GM12878 (cell line): ENCODE measurements at regions not wholly inside any gene's neighbourhood (a gene's known extent, or its start where the extent isn't known, plus 50 kb on each side); places are given as distances from the start of the nearest gene placed in this dataset.

Experiments
- ATAC-seq: fragments of 200-7000 bp; cut with Tn5 transposase; 3 replicates; pipeline ENCODE4 v1.9.1; 2020; ENCODE audit warnings: mild to moderate bottlenecking, moderate library complexity
- BruUV-seq: library from RNA; stranded (reverse); fragments of 400-500 nt; replicated peaks from 2 replicates; lab custom pipeline; 2021; lab: Mats Ljungman, UMichigan
- CTCF ChIA-PET: fragments of 300-600 bp; sonication (Branson Sonifier 250); formaldehyde crosslinking; extraction: SDS; loops from one replicate; lab custom pipeline; 2021; ENCODE audit warnings: inconsistent platforms; lab: Yijun Ruan, JAX
- POLR2A ChIA-PET: fragments of 350-600 bp; formaldehyde crosslinking; extraction: SDS; loops from one replicate; lab custom pipeline; 2021; ENCODE audit warnings: inconsistent platforms; lab: Charles Lee
- RAD21 ChIA-PET: fragments of 300-600 bp; sonication (Branson Sonifier 250); formaldehyde crosslinking; loops from one replicate; lab custom pipeline; 2023; ENCODE audit warnings: antibody characterized with exemption; ENCODE audit not compliant: unreplicated experiment; lab: Charles Lee
- SMC1A ChIA-PET: fragments of 300-600 bp; sonication (Branson Sonifier 250); formaldehyde crosslinking; loops from one replicate; lab custom pipeline; 2023; ENCODE audit not compliant: unreplicated experiment, uncharacterized antibody; lab: Charles Lee
- DNase-seq: peaks from one replicate; pipeline ENCODE4 v3.0.0-alpha.2; 2011; ENCODE audit warnings: low read depth, low spot score
- FAIRE-seq: peaks from 3 replicates; lab custom pipeline; 2011; peaks lifted over from hg19 to GRCh38; lab: Jason Lieb, UNC
- H2AFZ ChIP-seq: 2 replicates; pipeline ENCODE4 v1.6.0; 2011; ENCODE audit warnings: low read depth, low read length, control low read depth; ENCODE audit not compliant: control insufficient read depth
- H3K27ac ChIP-seq: 2 replicates; pipeline ENCODE4 v1.5.1; 2011; ENCODE audit warnings: control low read depth; ENCODE audit not compliant: control insufficient read depth, insufficient read depth
- H3K27me3 ChIP-seq, 2 experiments: replicated peaks in 1 of 2; 2 replicates each; pipeline versions ENCODE4 v1.6.0 to v1.6.1; 2011; ENCODE audit warnings: low read length in 1 of 2; ENCODE audit not compliant: control insufficient read depth in 2 of 2, insufficient read depth in 2 of 2
- H3K36me3 ChIP-seq, 2 experiments: 2 replicates each; pipeline ENCODE4 v1.5.1; 2011; ENCODE audit warnings: low read length in 1 of 2; ENCODE audit not compliant: control insufficient read depth in 2 of 2, insufficient read depth in 2 of 2
- H3K4me1 ChIP-seq: 2 replicates; pipeline ENCODE4 v1.6.1; 2011; ENCODE audit warnings: mild to moderate bottlenecking, low read length, moderate library complexity, mixed read lengths; ENCODE audit not compliant: control insufficient read depth, insufficient read depth
- H3K4me2 ChIP-seq: 2 replicates; pipeline ENCODE4 v1.6.0; 2011; ENCODE audit warnings: control low read depth; ENCODE audit not compliant: control insufficient read depth, insufficient read depth
- H3K4me3 ChIP-seq: fragments of 200-600 bp; sonication (generic); 2 replicates; pipeline ENCODE4 v1.5.1; 2016
- H3K79me2 ChIP-seq: 2 replicates; pipeline ENCODE4 v1.6.0; 2011; ENCODE audit warnings: low read length; ENCODE audit not compliant: control insufficient read depth, insufficient read depth
- H3K9ac ChIP-seq: 2 replicates; pipeline ENCODE4 v1.8.0; 2011; ENCODE audit warnings: low read length, control low read depth, mixed read lengths; ENCODE audit not compliant: control insufficient read depth, insufficient read depth
- H3K9me3 ChIP-seq: replicated peaks from 3 replicates; pipeline ENCODE4 v1.5.1; 2011; ENCODE audit warnings: mild to moderate bottlenecking, low read length; ENCODE audit not compliant: control insufficient read depth, insufficient read depth
- H4K20me1 ChIP-seq: 2 replicates; pipeline ENCODE4 v1.6.0; 2011; ENCODE audit not compliant: control insufficient read depth, insufficient read depth
- CBFB ChIP-seq: IDR thresholded peaks from 2 replicates; pipeline ENCODE4 v1.6.1; 2016; ENCODE audit warnings: antibody characterized with exemption, low read depth
- IKZF1 ChIP-seq: fragments of 450-650 bp; conservative IDR thresholded peaks from 2 replicates; pipeline ENCODE4 v1.6.1; 2017; ENCODE audit warnings: antibody characterized with exemption, mild to moderate bottlenecking
- KDM1A ChIP-seq: fragments of 200-600 bp; sonication (generic); IDR thresholded peaks from 2 replicates; pipeline ENCODE4 v1.6.1; 2016; ENCODE audit warnings: borderline replicate concordance
- KLF5 ChIP-seq: fragments of 450-650 bp; IDR thresholded peaks from 2 replicates; pipeline ENCODE4 v1.6.1; 2014; ENCODE audit warnings: mild to moderate bottlenecking; ENCODE audit not compliant: partially characterized antibody
- MXI1 ChIP-seq: fragments of 150-350 bp; IDR thresholded peaks from 2 replicates; pipeline ENCODE4 v1.6.1; 2011; ENCODE audit warnings: low read depth, mild to moderate bottlenecking, inconsistent platforms, low read length, improper control_type of control experiment
- SIX5 ChIP-seq: IDR thresholded peaks from 2 replicates; pipeline ENCODE4 v1.6.1; 2011; ENCODE audit warnings: mild to moderate bottlenecking, low read depth, low read length, moderate library complexity; ENCODE audit not compliant: severe bottlenecking
- SMAD5 ChIP-seq: IDR thresholded peaks from 2 replicates; pipeline ENCODE4 v1.6.1; 2016; ENCODE audit warnings: antibody characterized with exemption, low read depth
- SUZ12 ChIP-seq: fragments of 200-600 bp; sonication (generic); IDR thresholded peaks from one replicate; pipeline ENCODE4 v1.6.1; 2018; ENCODE audit warnings: antibody characterized with exemption, mild to moderate bottlenecking; ENCODE audit not compliant: unreplicated experiment
- WRNIP1 ChIP-seq: IDR thresholded peaks from 2 replicates; pipeline ENCODE4 v1.6.1; 2011; ENCODE audit warnings: low read depth, low read length, improper control_type of control experiment, borderline replicate concordance
- ZZZ3 ChIP-seq: IDR thresholded peaks from 2 replicates; pipeline ENCODE4 v1.6.1; 2011; ENCODE audit warnings: low read depth; ENCODE audit not compliant: control insufficient read depth, insufficient read length
- WGBS: methylation state at CpG from one replicate; pipeline ENCODE4 v1.1.6; 2016; ENCODE audit warnings: low lambda C conversion rate; ENCODE audit not compliant: insufficient replicate concordance, insufficient coverage; ENCODE audit errors: missing lambda C conversion rate; 5-methylcytosine and 5-hydroxymethylcytosine counted together
- in situ Hi-C: fragments of 300-500 bp; cut with MboI; formaldehyde crosslinking; loops from 9 replicates; pipeline ENCODE4 v1.14.3; 2018; ENCODE audit warnings: mixed read lengths
- intact Hi-C: fragments of 100-400 bp; cut with micrococcal nuclease; formaldehyde crosslinking; loops from one replicate; pipeline ENCODE4 v1.14.2; 2022; ENCODE audit not compliant: unreplicated experiment
- TF ChIP-seq, protein P1 (sequence below): IDR thresholded peaks from 2 replicates; pipeline ENCODE4 v1.6.1; 2011; ENCODE audit warnings: borderline replicate concordance, low read depth, mild to moderate bottlenecking, moderate library complexity, low read length; ENCODE audit not compliant: insufficient read depth, poor library complexity, severe bottlenecking
- TF ChIP-seq, protein P2 (sequence below): fragments of 150-350 bp; IDR thresholded peaks from 2 replicates; pipeline ENCODE4 v1.6.1; 2016; ENCODE audit warnings: low read depth, low read length
- TF ChIP-seq, protein P3 (sequence below): IDR thresholded peaks from 2 replicates; pipeline ENCODE4 v1.6.1; 2011; ENCODE audit warnings: low read depth, low read length, improper control_type of control experiment, borderline replicate concordance
- TF ChIP-seq, protein P4 (sequence below): IDR thresholded peaks from 2 replicates; pipeline ENCODE4 v1.6.1; 2012; ENCODE audit warnings: low read length, inconsistent platforms

DNA sequence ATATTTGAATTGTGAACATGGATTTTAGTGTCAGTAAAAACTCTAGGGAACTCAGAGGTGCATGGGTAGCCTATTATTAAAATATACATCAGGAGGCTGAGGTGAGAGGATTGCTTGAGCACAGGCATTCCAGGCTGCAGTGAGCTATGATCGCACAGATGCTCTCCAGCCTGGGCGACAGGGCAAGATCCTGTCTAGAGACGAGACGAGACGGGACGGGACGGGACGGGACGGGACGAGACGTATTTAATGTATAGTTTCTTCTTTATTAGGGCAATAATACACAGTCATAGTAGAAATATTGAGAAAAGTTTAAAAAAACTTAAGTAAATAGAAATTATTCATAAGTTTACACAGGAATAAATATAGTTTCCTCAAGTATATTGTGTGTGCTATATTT, 89.3 kb downstream of the DIPK2A start (continued):
- TF ChIP-seq IKZF1, result no peak
- no peak for TF ChIP-seq SUZ12
- no peak for TF ChIP-seq ZZZ3
- no peak for TF ChIP-seq KLF5
- no peak for TF ChIP-seq SMAD5
- TF ChIP-seq, protein P1, sequence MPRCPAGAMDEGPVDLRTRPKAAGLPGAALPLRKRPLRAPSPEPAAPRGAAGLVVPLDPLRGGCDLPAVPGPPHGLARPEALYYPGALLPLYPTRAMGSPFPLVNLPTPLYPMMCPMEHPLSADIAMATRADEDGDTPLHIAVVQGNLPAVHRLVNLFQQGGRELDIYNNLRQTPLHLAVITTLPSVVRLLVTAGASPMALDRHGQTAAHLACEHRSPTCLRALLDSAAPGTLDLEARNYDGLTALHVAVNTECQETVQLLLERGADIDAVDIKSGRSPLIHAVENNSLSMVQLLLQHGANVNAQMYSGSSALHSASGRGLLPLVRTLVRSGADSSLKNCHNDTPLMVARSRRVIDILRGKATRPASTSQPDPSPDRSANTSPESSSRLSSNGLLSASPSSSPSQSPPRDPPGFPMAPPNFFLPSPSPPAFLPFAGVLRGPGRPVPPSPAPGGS, result no peak
- TF ChIP-seq KDM1A, result no peak

DNA sequence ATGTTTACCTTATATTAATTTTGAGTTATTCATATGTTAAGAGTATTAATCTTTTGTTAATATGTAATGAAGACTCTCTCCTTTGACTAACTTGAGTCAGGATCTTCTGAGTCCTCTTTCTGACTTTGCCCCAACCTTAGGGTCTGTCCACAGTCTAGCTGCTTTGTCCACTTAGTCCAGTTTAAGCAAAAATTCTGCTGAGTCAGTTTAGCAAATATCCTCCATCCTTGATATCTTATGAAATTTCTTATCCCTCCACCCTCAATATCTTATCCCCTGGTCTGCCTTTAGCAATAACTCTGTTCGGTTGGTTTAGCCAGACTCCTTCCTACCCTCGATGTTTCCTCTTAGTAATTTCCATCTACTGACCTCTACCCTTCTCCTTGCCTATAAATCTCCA, 91.7 kb downstream of the DIPK2A start:
- Histone ChIP-seq H3K36me3 (no peaks in the 10 kb centered on the region), H3K79me2 (no peaks in the 10 kb centered on the region), H3K27ac (no peak overlapping the region), H3K27me3 (no peaks in the 10 kb centered on the region), H3K9me3 (no peaks in the 10 kb centered on the region), H4K20me1 (no peaks in the 10 kb centered on the region), H2AFZ (no peak overlapping the region), H3K4me1 (no peaks in the 10 kb centered on the region), H3K4me2 (no peak overlapping the region), H3K4me3 (no peak overlapping the region), H3K9ac (no peak overlapping the region)
- intact Hi-C loops (no loop called here), in situ Hi-C loops (no loop called here)
- BruUV-seq, result no TSS peak
- POLR2A ChIA-PET, result no interaction called here
- CTCF ChIA-PET, result no interaction called here
- RAD21 ChIA-PET, result no interaction called here
- ATAC-seq (no peak), FAIRE-seq (no peak), DNase-seq (no peak)
- SMC1A ChIA-PET, result no interaction called here
- WGBS, result 47% methylated on average over 2 of the region's 2 CpGs
- TF ChIP-seq KLF5, result no peak
- no peak for TF ChIP-seq WRNIP1
- TF ChIP-seq MXI1, result no peak
- TF ChIP-seq CBFB, result no peak
- TF ChIP-seq, protein P2, sequence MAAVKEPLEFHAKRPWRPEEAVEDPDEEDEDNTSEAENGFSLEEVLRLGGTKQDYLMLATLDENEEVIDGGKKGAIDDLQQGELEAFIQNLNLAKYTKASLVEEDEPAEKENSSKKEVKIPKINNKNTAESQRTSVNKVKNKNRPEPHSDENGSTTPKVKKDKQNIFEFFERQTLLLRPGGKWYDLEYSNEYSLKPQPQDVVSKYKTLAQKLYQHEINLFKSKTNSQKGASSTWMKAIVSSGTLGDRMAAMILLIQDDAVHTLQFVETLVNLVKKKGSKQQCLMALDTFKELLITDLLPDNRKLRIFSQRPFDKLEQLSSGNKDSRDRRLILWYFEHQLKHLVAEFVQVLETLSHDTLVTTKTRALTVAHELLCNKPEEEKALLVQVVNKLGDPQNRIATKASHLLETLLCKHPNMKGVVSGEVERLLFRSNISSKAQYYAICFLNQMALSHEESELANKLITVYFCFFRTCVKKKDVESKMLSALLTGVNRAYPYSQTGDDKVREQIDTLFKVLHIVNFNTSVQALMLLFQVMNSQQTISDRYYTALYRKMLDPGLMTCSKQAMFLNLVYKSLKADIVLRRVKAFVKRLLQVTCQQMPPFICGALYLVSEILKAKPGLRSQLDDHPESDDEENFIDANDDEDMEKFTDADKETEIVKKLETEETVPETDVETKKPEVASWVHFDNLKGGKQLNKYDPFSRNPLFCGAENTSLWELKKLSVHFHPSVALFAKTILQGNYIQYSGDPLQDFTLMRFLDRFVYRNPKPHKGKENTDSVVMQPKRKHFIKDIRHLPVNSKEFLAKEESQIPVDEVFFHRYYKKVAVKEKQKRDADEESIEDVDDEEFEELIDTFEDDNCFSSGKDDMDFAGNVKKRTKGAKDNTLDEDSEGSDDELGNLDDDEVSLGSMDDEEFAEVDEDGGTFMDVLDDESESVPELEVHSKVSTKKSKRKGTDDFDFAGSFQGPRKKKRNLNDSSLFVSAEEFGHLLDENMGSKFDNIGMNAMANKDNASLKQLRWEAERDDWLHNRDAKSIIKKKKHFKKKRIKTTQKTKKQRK, result no peak
- TF ChIP-seq, protein P3, sequence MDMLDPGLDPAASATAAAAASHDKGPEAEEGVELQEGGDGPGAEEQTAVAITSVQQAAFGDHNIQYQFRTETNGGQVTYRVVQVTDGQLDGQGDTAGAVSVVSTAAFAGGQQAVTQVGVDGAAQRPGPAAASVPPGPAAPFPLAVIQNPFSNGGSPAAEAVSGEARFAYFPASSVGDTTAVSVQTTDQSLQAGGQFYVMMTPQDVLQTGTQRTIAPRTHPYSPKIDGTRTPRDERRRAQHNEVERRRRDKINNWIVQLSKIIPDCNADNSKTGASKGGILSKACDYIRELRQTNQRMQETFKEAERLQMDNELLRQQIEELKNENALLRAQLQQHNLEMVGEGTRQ, result no peak
- TF ChIP-seq, protein P4, sequence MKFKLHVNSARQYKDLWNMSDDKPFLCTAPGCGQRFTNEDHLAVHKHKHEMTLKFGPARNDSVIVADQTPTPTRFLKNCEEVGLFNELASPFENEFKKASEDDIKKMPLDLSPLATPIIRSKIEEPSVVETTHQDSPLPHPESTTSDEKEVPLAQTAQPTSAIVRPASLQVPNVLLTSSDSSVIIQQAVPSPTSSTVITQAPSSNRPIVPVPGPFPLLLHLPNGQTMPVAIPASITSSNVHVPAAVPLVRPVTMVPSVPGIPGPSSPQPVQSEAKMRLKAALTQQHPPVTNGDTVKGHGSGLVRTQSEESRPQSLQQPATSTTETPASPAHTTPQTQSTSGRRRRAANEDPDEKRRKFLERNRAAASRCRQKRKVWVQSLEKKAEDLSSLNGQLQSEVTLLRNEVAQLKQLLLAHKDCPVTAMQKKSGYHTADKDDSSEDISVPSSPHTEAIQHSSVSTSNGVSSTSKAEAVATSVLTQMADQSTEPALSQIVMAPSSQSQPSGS, result no peak
- no peak for TF ChIP-seq SIX5
